GM12891 (cell line): ENCODE measurements at regions not wholly inside any gene's neighbourhood (a gene's known extent, or its start where the extent isn't known, plus 50 kb on each side); places are given as distances from the start of the nearest gene placed in this dataset.

Experiments used
- POLR2AphosphoS5 ChIP-seq: IDR thresholded peaks from 2 replicates; pipeline ENCODE4 v1.6.1; 2011; ENCODE audit warnings: low read depth, low read length, control low read depth
- TAF1 ChIP-seq: IDR thresholded peaks from 2 replicates; pipeline ENCODE4 v1.6.1; 2011; ENCODE audit warnings: low read depth, low read length, control low read depth

DNA sequence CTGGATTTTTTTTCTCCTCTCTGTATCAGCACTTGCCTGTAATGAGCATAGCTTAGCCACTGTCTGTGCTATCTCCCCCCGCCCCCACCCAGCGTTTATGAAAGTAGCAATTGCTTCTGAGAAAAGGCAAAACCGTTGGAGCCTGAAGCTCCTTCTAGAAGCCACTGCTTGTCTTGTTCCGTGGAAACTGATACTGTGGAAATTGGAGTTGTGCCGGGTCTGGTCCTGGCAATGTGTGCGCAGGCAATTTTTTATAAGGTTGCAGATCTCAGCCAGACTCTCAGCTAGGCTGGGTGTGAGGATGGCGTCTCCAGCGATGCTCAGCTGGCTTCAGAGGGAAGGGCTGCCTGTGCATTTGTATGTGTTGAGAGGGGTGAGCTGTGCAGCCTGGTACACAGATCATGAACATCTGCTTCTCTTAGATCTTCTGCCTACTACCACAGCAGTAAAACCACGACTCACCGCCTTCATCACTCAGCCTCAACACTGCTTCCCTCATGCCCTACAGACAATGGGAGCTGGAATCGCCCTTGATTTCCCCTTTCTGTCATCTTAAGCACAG lies 72.4 kb upstream of the GTSF1L start:
- TF ChIP-seq TAF1 = no peak
- no peak for TF ChIP-seq POLR2AphosphoS5
